DND-41 (cell line): ENCODE measurements at regions not wholly inside any gene's neighbourhood (a gene's known extent, or its start where the extent isn't known, plus 50 kb on each side); places are given as distances from the start of the nearest gene placed in this dataset.

Experiments used
- CTCF ChIP-seq: IDR thresholded peaks from 2 replicates; pipeline ENCODE4 v1.5.1; 2012; ENCODE audit warnings: borderline replicate concordance, low read length, moderate library complexity, mild to moderate bottlenecking; ENCODE audit not compliant: poor library complexity, severe bottlenecking; ENCODE audit errors: extremely low read depth
- EZH2 ChIP-seq: IDR thresholded peaks from 3 replicates; pipeline ENCODE4 v1.6.1; 2012; ENCODE audit warnings: borderline replicate concordance, low read depth, mild to moderate bottlenecking, moderate library complexity, low read length, inconsistent platforms; ENCODE audit not compliant: severe bottlenecking

- TF ChIP-seq CTCF (no peak), EZH2 (no peak)
Measured at GRCh38 chr5:67897980-67898379, 317.6 kb upstream of the PIK3R1 start.
